Uterus (tissue), 2 donors: ENCODE measurements at regions not wholly inside any gene's neighbourhood (a gene's known extent, or its start where the extent isn't known, plus 50 kb on each side); places are given as distances from the start of the nearest gene placed in this dataset.

Experiments used
- CTCF ChIP-seq, 4 experiments: fragments of 200-600 bp in 2 of 4; fragments of 450-650 bp in 2 of 4; sonication (generic) in 2 of 4; IDR thresholded peaks; one replicate each; pipeline ENCODE4 v1.5.1; 2016 to 2019; ENCODE audit warnings: antibody characterized with exemption in 4 of 4, mild to moderate bottlenecking in 2 of 4, moderate library complexity in 1 of 4
- POLR2A ChIP-seq, 2 donors: fragments of 450-650 bp; IDR thresholded peaks; one replicate each; pipeline ENCODE4 v1.6.1; 2016; ENCODE audit warnings: antibody characterized with exemption in 2 of 2, mild to moderate bottlenecking in 1 of 2, moderate library complexity in 1 of 2

- TF ChIP-seq CTCF (IDR thresholded peaks at IDR 0.05) (no peak), POLR2A (IDR thresholded peaks at IDR 0.05) (no peak)
Observed at GRCh38 chr22:33219648-33220384, 161.6 kb upstream of the SYN3 start.
